Islet of Langerhans (tissue), 1 donor: ENCODE measurements at regions not wholly inside any gene's neighbourhood (a gene's known extent, or its start where the extent isn't known, plus 50 kb on each side); places are given as distances from the start of the nearest gene placed in this dataset.
"Not testable (repeated sequence)": the region's sequence is repeated elsewhere in the genome, so short reads cannot be mapped to it uniquely, and the experiment has no call there.

ENCODE experiments used
- FAIRE-seq: peaks from one replicate; lab custom pipeline; 2011; peaks lifted over from hg19 to GRCh38; lab: Jason Lieb, UNC

- no peak for FAIRE-seq
These were observed 1282.9 kb downstream of the ROBO2 start for GRCh38 chr3:78322780-78323179.

GRCh38 chr3:78337801-78338211 lies 1297.9 kb downstream of the ROBO2 start:
- no peak for FAIRE-seq

GRCh38 chr3:78338405-78338804 lies 1298.5 kb downstream of the ROBO2 start:
- no peak for FAIRE-seq

GRCh38 chr3:78343221-78343620 lies 1303.3 kb downstream of the ROBO2 start:
- peak; percentile 30 for FAIRE-seq

- not testable (repeated sequence) for FAIRE-seq
These were observed 1304.4 kb downstream of the ROBO2 start for GRCh38 chr3:78344267-78344666.

- FAIRE-seq, result peak; percentile 49
These were observed 1305.0 kb downstream of the ROBO2 start for GRCh38 chr3:78344918-78345317.

GRCh38 chr3:78347176-78347575 lies 1307.3 kb downstream of the ROBO2 start:
- no peak for FAIRE-seq

- FAIRE-seq, result no peak
These were observed 1308.8 kb downstream of the ROBO2 start for GRCh38 chr3:78348664-78349063.

GRCh38 chr3:78349571-78349970 lies 1309.7 kb downstream of the ROBO2 start:
- peak; percentile 61 for FAIRE-seq

GRCh38 chr3:78351334-78351733 lies 1311.4 kb downstream of the ROBO2 start:
- no peak for FAIRE-seq

- FAIRE-seq, result no peak
These were observed 1313.3 kb downstream of the ROBO2 start for GRCh38 chr3:78353231-78353630.

GRCh38 chr3:78360849-78361248 lies 1321.0 kb downstream of the ROBO2 start:
- no peak for FAIRE-seq

GRCh38 chr3:78368636-78369345 lies 1328.9 kb downstream of the ROBO2 start:
- no peak for FAIRE-seq

- no peak for FAIRE-seq
These were observed 1350.3 kb downstream of the ROBO2 start for GRCh38 chr3:78390221-78390620.

- FAIRE-seq, result no peak
These were observed 1358.5 kb downstream of the ROBO2 start for GRCh38 chr3:78398401-78398800.

- FAIRE-seq, result no peak
These were observed 1362.8 kb downstream of the ROBO2 start for GRCh38 chr3:78402720-78403119.

- no peak for FAIRE-seq
These were observed 1362.1 kb downstream of the ROBO1 start for GRCh38 chr3:78405745-78406144.

GRCh38 chr3:78406396-78406795 lies 1361.4 kb downstream of the ROBO1 start:
- FAIRE-seq, result no peak

- FAIRE-seq, result no peak
These were observed 1357.7 kb downstream of the ROBO1 start for GRCh38 chr3:78410077-78410476.

- no peak for FAIRE-seq
These were observed 1353.5 kb downstream of the ROBO1 start for GRCh38 chr3:78414261-78414660.

GRCh38 chr3:78420611-78421010 lies 1347.2 kb downstream of the ROBO1 start:
- no peak for FAIRE-seq

GRCh38 chr3:78421247-78421966 lies 1346.4 kb downstream of the ROBO1 start:
- no peak for FAIRE-seq

- no peak for FAIRE-seq
These were observed 1343.1 kb downstream of the ROBO1 start for GRCh38 chr3:78424656-78425055.

GRCh38 chr3:78426454-78426853 lies 1341.3 kb downstream of the ROBO1 start:
- FAIRE-seq, result peak; percentile 38
